NOMO-1 treated with dmso at 0.1 percent for 144 hours (cell line): ENCODE measurements at regions not wholly inside any gene's neighbourhood (a gene's known extent, or its start where the extent isn't known, plus 50 kb on each side); places are given as distances from the start of the nearest gene placed in this dataset.
"Not testable (repeated sequence)": the region's sequence is repeated elsewhere in the genome, so short reads cannot be mapped to it uniquely, and the experiment has no call there.

Experiments
- DNase-seq: peaks from one replicate; lab custom pipeline; 2025; ENCODE audit not compliant: unreplicated experiment; lab: John Stamatoyannopoulos, UW

- no peak for DNase-seq
Observed at GRCh38 chr1:58072450-58072849, 474.1 kb downstream of the OMA1 start.

DNA sequence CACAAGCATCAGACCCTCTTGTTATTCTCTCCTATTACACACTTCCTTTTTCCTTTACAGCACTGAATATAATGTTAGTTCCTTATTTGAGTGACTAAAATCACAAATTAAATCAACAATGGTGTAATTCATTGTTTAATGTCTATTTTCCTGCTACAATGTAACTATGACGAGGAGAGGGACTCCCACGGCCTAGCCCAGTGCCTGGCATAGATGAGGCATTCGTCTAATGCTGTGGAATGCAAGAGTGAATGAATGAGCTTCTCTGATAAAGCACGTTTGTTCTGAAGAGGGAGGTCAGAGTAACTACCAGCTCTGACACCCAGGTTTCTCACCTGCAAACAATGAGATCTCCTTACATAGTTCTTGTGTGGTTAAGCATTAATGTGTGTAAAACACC, 479.4 kb downstream of the OMA1 start:
- DNase-seq = no peak

GRCh38 chr1:58065520-58065919, 481.0 kb downstream of the OMA1 start:
- no peak for DNase-seq

- no peak for DNase-seq
Observed at GRCh38 chr1:58064166-58064565, 482.4 kb downstream of the OMA1 start.

GRCh38 chr1:58063095-58063494, 483.4 kb downstream of the OMA1 start:
- no peak for DNase-seq

GRCh38 chr1:58062635-58063034, 483.9 kb downstream of the OMA1 start:
- no peak for DNase-seq

DNA sequence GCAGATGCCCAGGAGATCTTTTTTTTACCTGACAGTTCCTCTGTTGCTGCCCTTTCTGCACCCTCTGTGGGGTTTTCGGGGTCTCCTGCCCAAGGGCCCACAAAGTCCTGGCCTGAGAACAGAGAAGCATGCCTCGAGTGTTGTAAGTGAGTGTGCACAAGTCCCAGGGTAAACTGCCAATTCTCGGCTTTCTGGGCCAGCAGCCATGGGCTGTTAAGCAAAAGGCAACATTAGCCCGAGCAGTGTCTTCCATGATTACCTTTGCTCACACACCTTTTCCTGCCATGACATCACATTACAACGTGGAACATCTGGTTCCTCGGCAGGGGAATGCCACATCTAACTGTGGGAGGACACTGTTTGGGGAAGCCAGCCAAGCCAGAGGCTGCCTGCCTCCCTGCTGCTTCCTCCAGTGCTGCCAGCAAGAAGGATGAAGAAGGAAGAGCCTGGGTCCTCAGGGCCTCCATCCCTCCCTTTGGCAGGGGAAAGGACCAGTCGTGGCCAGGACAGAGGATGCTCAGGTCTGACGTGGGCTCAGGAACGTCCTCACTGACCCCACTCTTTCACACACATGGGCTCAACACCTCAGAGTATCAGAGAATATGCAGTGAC, 485.9 kb downstream of the OMA1 start:
- DNase-seq = no peak

DNA sequence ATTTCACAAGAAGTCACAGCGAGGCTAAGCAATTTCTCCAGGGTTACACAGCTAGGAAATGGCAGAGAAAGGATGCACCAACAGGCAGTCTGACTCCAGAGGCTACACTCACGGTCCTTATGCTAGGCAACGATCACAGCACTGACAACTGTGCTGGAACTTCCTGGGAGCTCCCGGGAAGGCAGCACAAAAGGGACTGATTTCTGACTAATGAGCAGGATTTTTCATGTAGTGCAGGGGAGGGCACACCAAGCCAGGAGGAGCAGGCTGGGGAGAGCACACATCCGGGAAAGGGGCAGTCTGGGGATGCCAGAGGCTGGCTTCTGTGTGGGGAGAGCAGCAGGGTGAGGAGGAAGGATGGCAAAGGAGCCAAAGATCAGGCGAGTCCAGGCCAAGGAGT, 486.7 kb downstream of the OMA1 start:
- no peak for DNase-seq

- DNase-seq = no peak
Observed at GRCh38 chr1:58058323-58058722, 488.2 kb downstream of the OMA1 start.

- no peak for DNase-seq
Observed at GRCh38 chr1:58057826-58058225, 488.7 kb downstream of the OMA1 start.

DNA sequence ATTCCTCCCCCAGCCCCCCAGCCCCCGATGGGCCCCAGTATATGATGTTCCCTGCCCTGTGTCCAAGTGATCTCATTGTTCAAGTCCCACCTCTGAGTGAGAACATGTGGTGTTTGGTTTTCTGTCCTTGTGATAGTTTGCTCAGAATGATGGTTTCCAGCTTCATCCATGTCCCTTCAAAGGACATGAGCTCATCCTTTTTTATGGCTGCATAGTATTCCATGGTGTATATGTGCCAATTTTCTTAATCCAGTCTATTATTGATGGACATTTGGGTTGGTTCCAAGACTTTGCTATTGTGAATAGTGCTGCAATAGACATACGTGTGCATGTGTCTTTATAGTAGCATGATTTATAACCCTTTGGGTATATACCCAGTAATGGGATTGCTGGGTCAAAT, 495.3 kb downstream of the OMA1 start:
- not testable (repeated sequence) for DNase-seq

DNA sequence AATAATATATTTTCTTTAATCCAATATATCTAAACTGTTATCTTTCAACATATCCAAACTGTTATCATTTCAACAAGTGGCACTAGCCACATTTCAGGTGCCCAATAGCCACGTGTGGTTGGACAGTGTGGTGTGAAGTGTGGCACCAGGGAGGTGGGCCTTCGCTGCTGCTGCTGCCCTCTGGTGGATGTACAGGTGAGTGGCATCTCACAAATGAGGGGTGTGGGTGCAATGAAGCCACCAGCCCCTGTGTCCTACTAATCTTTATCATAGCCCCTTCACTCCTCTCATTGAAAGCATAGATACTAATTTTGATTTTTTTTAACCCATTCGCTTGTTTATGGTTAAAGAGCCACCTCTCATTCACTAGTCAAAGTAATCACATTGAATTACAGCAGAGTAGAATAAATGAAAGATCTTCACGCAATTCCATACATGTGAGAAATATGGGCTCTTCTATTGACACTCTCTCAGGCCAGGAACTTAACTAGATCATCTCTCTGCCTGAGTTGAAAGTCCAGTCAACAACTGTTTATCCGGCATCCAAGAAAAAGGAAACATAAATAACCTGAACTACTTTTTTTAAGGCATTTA, 499.2 kb downstream of the OMA1 start:
- no peak for DNase-seq

DNA sequence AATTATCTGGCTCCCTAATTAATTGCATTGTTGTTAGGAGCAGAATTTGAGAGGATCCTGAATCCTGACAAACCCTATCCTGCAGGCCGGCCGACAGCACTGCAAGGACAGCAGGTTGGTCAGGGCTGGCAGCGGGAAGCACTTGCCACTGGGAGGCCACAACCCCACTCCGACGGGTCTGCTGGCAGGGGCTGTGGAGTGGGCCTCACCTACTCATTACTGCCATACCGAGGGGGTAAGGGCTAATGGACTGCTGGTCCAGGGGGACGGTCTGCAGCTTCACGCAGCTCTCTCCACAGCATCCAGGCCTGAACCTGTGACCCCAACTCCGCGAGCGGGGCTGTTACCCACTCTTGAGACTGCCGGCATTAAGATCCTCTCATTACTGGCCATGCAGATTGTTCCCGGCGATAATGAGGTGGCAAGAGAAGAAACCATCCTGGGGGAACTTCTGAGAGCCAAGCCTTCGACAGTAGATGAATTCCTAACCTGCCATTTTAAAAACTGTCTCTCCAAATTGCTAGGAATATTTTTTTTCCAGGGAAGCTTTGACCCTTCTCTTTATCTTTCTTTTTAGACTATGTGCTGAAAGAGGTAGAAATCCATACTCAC, 501.3 kb downstream of the OMA1 start:
- no peak for DNase-seq

DNA sequence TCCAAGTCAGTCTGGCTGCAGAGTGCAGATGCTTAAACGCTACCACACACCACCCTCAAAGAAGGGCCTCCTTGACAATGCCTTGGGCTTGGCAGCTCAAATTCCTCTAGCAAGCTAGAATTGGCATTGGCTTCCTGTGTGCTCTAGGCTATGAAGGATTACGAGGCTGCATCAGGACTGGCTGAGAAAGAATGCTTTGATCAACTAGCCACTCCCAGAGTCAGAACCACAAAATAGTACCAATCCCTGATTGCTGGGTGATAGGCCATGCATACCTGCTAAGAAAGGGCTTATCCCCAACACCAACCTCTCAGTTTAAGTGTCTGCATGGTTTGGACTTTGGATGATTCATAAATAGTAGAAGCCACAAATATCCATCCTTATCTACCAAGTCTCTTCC, 504.9 kb downstream of the OMA1 start:
- no peak for DNase-seq

- DNase-seq = no peak
Observed at GRCh38 chr1:58038574-58038973, 508.0 kb downstream of the OMA1 start.

DNA sequence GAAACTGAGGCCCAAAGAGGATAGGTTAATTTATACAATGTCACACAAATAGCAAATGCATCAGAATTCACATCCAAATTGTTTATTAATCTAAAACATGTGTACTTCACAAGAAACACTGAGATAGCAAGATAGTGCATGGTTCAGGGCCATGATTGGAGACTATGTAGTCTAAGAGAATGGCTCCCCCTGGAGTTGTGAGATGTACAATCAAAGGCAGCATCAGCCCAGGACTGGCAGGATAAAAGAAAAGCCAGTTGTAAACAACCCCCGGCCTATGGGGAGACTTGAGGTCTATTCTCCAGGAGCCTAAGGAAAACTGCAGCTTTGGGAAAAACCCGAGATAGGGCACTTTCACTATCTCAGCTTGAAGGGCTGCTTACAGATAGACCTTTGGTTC, 511.0 kb downstream of the OMA1 start:
- no peak for DNase-seq

- no peak for DNase-seq
Observed at GRCh38 chr1:58033311-58033710, 513.2 kb downstream of the OMA1 start.

DNA sequence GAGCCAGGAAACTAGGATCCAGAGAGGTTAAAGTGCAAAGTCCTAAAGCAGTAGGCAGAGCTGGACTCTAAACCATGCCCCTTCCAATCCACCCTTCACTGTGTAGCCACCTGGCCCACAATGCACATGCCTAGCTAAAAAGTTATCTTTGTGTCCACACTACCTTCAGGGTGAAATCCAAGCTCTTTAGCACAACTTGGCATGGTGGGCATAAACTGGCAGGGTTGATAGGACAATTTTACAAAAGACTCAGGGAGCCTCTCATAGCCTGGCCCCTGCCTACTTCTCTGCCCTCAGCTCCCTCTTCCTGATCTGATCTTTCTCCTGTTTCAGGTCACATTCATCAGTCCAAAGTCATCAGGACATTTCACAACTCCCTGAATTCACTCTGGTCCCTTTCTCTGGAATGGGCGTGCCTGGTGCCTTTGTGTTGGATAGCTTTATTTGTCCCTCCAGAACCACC, 513.9 kb downstream of the OMA1 start:
- DNase-seq = no peak

DNA sequence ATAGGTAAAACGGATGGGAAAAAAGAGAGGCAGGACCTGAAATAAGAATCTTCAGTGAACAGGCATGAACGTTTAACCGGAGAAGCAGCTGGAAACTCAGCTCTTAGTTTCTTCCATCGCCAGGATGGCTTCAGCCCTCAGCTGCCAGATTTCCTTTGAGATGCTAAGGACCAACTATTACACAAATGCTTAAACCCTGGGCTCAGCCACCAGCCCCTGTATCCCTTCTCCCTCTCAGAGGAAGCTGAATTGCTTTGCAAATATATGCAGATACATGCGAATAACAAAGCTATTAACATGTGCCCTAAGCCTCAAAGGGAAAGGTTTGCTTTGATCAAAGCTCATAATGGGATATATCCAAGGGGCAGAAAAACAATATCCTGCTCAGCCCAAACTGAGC, 515.1 kb downstream of the OMA1 start:
- no peak for DNase-seq

GRCh38 chr1:58030456-58030855, 516.1 kb downstream of the OMA1 start:
- no peak for DNase-seq

- no peak for DNase-seq
Observed at GRCh38 chr1:58017641-58018040, 528.9 kb downstream of the OMA1 start.

GRCh38 chr1:58013237-58013636, 533.3 kb downstream of the OMA1 start:
- DNase-seq = no peak

DNA sequence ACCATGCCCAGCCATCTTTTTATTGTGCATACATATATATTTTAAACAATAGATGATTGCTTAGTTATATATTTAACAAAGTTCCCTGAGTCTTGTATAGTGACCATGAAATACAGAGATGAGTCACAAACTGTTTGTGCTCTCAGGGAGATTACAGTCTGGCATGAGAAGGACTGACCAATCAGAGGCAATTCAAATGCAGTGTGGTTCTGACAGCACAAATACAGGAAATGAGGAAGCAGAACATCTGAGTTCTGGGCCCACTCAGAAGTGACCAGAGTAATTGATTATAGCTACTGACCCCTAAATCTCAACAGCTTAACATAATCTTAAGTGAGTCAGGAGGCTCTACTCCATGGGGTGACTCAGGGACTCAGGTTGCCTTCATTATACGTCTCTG, 534.5 kb downstream of the OMA1 start:
- no peak for DNase-seq
